OCI-LY1 (cell line): ENCODE measurements at regions not wholly inside any gene's neighbourhood (a gene's known extent, or its start where the extent isn't known, plus 50 kb on each side); places are given as distances from the start of the nearest gene placed in this dataset.

Experiments used
- H2AFZ ChIP-seq: fragments of 200-600 bp; sonication (generic), shearing (Covaris generic); 2 replicates; pipeline ENCODE4 v1.6.0; 2014; ENCODE audit warnings: antibody characterized with exemption, mild to moderate bottlenecking, low read length
- H3F3A ChIP-seq: fragments of 200-600 bp; sonication (generic), shearing (Covaris generic); 2 replicates; pipeline ENCODE4 v1.6.0; 2014; ENCODE audit warnings: mild to moderate bottlenecking, antibody characterized with exemption, low read length, moderate library complexity; ENCODE audit not compliant: insufficient read depth
- H3K27ac ChIP-seq: fragments of 200-600 bp; sonication (generic); 2 replicates; pipeline ENCODE4 v1.5.1; 2014; ENCODE audit warnings: low read length, mixed run types, mild to moderate bottlenecking, low read depth; ENCODE audit not compliant: poor library complexity, severe bottlenecking
- H3K27me3 ChIP-seq: fragments of 200-600 bp; sonication (generic); 2 replicates; pipeline ENCODE4 v1.6.0; 2014; ENCODE audit warnings: antibody characterized with exemption, mild to moderate bottlenecking, low read length, moderate library complexity; ENCODE audit not compliant: insufficient read depth
- H3K36me3 ChIP-seq: fragments of 200-600 bp; sonication (generic); 2 replicates; pipeline ENCODE4 v1.6.1; 2014; ENCODE audit warnings: mild to moderate bottlenecking, antibody characterized with exemption, low read length, moderate library complexity, mixed read lengths; ENCODE audit not compliant: insufficient read depth
- H3K4me1 ChIP-seq: fragments of 200-600 bp; sonication (generic); 2 replicates; pipeline ENCODE4 v1.5.1; 2014; ENCODE audit warnings: mild to moderate bottlenecking, low read length, moderate library complexity; ENCODE audit not compliant: insufficient read depth, severe bottlenecking
- H3K4me2 ChIP-seq: fragments of 200-600 bp; sonication (generic), shearing (Covaris generic); 2 replicates; pipeline ENCODE4 v1.6.1; 2014; ENCODE audit warnings: low read length
- H3K4me3 ChIP-seq: fragments of 200-600 bp; sonication (generic); 2 replicates; pipeline ENCODE4 v1.5.1; 2014; ENCODE audit warnings: low read length, low read depth, mild to moderate bottlenecking, mixed read lengths; ENCODE audit not compliant: poor library complexity, severe bottlenecking
- H3K79me2 ChIP-seq: fragments of 200-600 bp; shearing (Covaris generic); 2 replicates; pipeline ENCODE4 v1.6.1; 2016; ENCODE audit warnings: mixed run types, low read length, mixed read lengths; ENCODE audit not compliant: insufficient read depth
- H3K9ac ChIP-seq: fragments of 200-600 bp; sonication (generic), shearing (Covaris generic); 2 replicates; pipeline ENCODE4 v1.6.1; 2014; ENCODE audit warnings: mild to moderate bottlenecking, low read length, mixed read lengths
- H3K9me2 ChIP-seq: fragments of 200-600 bp; sonication (generic), shearing (Covaris generic); 2 replicates; pipeline ENCODE4 v1.6.1; 2014; ENCODE audit warnings: low read depth, mild to moderate bottlenecking, low read length, mixed read lengths
- H3K9me3 ChIP-seq: fragments of 200-600 bp; shearing (Covaris generic); 2 replicates; pipeline ENCODE4 v1.6.1; 2014; ENCODE audit warnings: low read length, mixed read lengths
- H4K20me1 ChIP-seq: fragments of 200-600 bp; sonication (generic), shearing (Covaris generic); 2 replicates; pipeline ENCODE4 v1.6.0; 2016; ENCODE audit warnings: mild to moderate bottlenecking, low read length; ENCODE audit not compliant: insufficient read depth
- EZH2 ChIP-seq: fragments of 200-600 bp; sonication (generic), shearing (Covaris generic); IDR thresholded peaks from 2 replicates; pipeline ENCODE4 v1.8.0; 2017; ENCODE audit warnings: borderline replicate concordance, mixed run types, mild to moderate bottlenecking, antibody characterized with exemption, low read length, moderate library complexity, mixed read lengths
- TF ChIP-seq, protein P1 (sequence below): fragments of 200-600 bp; sonication (generic), shearing (Covaris generic); IDR thresholded peaks from 2 replicates; pipeline ENCODE4 v1.5.1; 2017; ENCODE audit warnings: mild to moderate bottlenecking, antibody characterized with exemption, low read length, moderate library complexity, mixed read lengths

- no peak overlapping the region for H3K9ac ChIP-seq
- no peak overlapping the region for H3K4me2 ChIP-seq
- H4K20me1 ChIP-seq = no peaks in the 10 kb centered on the region
- H3K4me3 ChIP-seq = no peak overlapping the region
- H3K27ac ChIP-seq = no peak overlapping the region
- TF ChIP-seq EZH2 = no peak
- TF ChIP-seq, protein P1, sequence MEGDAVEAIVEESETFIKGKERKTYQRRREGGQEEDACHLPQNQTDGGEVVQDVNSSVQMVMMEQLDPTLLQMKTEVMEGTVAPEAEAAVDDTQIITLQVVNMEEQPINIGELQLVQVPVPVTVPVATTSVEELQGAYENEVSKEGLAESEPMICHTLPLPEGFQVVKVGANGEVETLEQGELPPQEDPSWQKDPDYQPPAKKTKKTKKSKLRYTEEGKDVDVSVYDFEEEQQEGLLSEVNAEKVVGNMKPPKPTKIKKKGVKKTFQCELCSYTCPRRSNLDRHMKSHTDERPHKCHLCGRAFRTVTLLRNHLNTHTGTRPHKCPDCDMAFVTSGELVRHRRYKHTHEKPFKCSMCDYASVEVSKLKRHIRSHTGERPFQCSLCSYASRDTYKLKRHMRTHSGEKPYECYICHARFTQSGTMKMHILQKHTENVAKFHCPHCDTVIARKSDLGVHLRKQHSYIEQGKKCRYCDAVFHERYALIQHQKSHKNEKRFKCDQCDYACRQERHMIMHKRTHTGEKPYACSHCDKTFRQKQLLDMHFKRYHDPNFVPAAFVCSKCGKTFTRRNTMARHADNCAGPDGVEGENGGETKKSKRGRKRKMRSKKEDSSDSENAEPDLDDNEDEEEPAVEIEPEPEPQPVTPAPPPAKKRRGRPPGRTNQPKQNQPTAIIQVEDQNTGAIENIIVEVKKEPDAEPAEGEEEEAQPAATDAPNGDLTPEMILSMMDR = no peak
- H3K4me1 ChIP-seq = peaks cover 17% of the 10 kb centered on the region
- H3F3A ChIP-seq = no peaks in the 10 kb centered on the region
- no peaks in the 10 kb centered on the region for H3K9me3 ChIP-seq
- H3K27me3 ChIP-seq = no peaks in the 10 kb centered on the region
- H3K79me2 ChIP-seq = no peaks in the 10 kb centered on the region
- H3K9me2 ChIP-seq = no peaks in the 10 kb centered on the region
- H2AFZ ChIP-seq = no peak overlapping the region
- H3K36me3 ChIP-seq = no peaks in the 10 kb centered on the region
Observed at GRCh38 chr4:175238827-175239517, 320.8 kb downstream of the ADAM29 start.

- no peaks in the 10 kb centered on the region for H3K79me2 ChIP-seq
- peaks cover 4% of the 10 kb centered on the region; the same call in 1 of the 2 replicates for H3K36me3 ChIP-seq
- H3K4me1 ChIP-seq = no peaks in the 10 kb centered on the region
- peaks cover 19% of the 10 kb centered on the region; the same call in 1 of the 2 replicates for H3K9me3 ChIP-seq
- TF ChIP-seq EZH2 = no peak
- TF ChIP-seq, protein P1 = no peak
- H3K4me2 ChIP-seq = no peak overlapping the region
- no peak overlapping the region for H3K27ac ChIP-seq
- no peak overlapping the region for H3K4me3 ChIP-seq
- H2AFZ ChIP-seq = no peak overlapping the region
- no peaks in the 10 kb centered on the region for H3K27me3 ChIP-seq
- no peaks in the 10 kb centered on the region for H3F3A ChIP-seq
- no peaks in the 10 kb centered on the region for H3K9me2 ChIP-seq
- no peak overlapping the region for H3K9ac ChIP-seq
- no peaks in the 10 kb centered on the region for H4K20me1 ChIP-seq
Observed at GRCh38 chr4:175246941-175247340, 328.8 kb downstream of the ADAM29 start.

DNA sequence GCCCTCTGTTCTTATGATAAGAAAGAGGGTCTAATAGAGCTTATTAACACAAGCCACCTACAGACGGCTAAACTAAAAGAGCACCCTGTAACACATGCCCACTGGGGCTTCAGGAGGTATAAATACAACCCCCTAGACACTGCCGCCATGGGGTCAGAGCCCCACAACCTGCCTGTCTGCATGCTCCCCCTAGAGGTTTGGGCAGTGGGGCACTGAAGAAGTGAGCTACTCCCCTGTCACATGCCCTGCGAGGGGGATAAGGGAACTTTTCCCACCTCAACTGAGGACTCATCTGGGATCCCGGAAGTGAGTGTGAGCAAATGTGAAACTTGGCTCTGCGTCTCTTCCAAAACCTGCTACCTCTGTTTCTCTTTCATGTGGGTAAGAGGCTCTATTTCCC lies 334.5 kb downstream of the ADAM29 start:
- TF ChIP-seq EZH2 = no peak
- TF ChIP-seq, protein P1 = peak; percentile 38
- no peaks in the 10 kb centered on the region for H3K79me2 ChIP-seq
- no peaks in the 10 kb centered on the region for H3F3A ChIP-seq
- no peaks in the 10 kb centered on the region for H4K20me1 ChIP-seq
- peak overlapping the region; percentile 75 for H3K27ac ChIP-seq
- no peak overlapping the region for H3K4me3 ChIP-seq
- H3K36me3 ChIP-seq = peaks cover 8% of the 10 kb centered on the region; the same call in 1 of the 2 replicates
- no peak overlapping the region for H3K4me2 ChIP-seq
- peaks cover 8% of the 10 kb centered on the region; the same call in 1 of the 2 replicates for H3K9me3 ChIP-seq
- H3K9ac ChIP-seq = peak overlapping the region; percentile 8; the same call in 1 of the 2 replicates
- no peaks in the 10 kb centered on the region for H3K9me2 ChIP-seq
- H3K27me3 ChIP-seq = no peaks in the 10 kb centered on the region
- peak overlapping the region; percentile 94 for H2AFZ ChIP-seq
- peaks cover 39% of the 10 kb centered on the region for H3K4me1 ChIP-seq
